Transverse colon (tissue), 4 donors: ENCODE measurements at regions not wholly inside any gene's neighbourhood (a gene's known extent, or its start where the extent isn't known, plus 50 kb on each side); places are given as distances from the start of the nearest gene placed in this dataset.

Experiments
- CTCF ChIP-seq, 5 experiments: fragments of 200-600 bp in 3 of 5; fragments of 450-650 bp in 2 of 5; sonication (generic) in 3 of 5; IDR thresholded peaks; 1 replicate in 2 of 5; 2 replicates in 3 of 5; pipeline ENCODE4 v1.5.1; 2016 to 2017; ENCODE audit warnings: antibody characterized with exemption in 5 of 5, inconsistent platforms in 3 of 5, mild to moderate bottlenecking in 2 of 5, moderate library complexity in 1 of 5
- POLR2A ChIP-seq: fragments of 450-650 bp; IDR thresholded peaks from one replicate; pipeline ENCODE4 v1.6.1; 2016; ENCODE audit warnings: antibody characterized with exemption, mild to moderate bottlenecking, moderate library complexity
- POLR2AphosphoS5 ChIP-seq, 3 donors: sonication (generic); formaldehyde crosslinking; IDR thresholded peaks; one replicate each; pipeline ENCODE4 v1.6.1; 2016; ENCODE audit warnings: antibody characterized with exemption in 3 of 3

GRCh38 chr11:47899801-47900200, 51.7 kb upstream of the NUP160 start:
- TF ChIP-seq POLR2A = no peak
- TF ChIP-seq CTCF (IDR thresholded peaks at IDR 0.05) = no peak
- TF ChIP-seq POLR2AphosphoS5 (IDR thresholded peaks at IDR 0.05) = no peak
